ENCODE measurements at regions not wholly inside any gene's neighbourhood (a gene's known extent, or its start where the extent isn't known, plus 50 kb on each side); places are given as distances from the start of the nearest gene placed in this dataset.

DNA sequence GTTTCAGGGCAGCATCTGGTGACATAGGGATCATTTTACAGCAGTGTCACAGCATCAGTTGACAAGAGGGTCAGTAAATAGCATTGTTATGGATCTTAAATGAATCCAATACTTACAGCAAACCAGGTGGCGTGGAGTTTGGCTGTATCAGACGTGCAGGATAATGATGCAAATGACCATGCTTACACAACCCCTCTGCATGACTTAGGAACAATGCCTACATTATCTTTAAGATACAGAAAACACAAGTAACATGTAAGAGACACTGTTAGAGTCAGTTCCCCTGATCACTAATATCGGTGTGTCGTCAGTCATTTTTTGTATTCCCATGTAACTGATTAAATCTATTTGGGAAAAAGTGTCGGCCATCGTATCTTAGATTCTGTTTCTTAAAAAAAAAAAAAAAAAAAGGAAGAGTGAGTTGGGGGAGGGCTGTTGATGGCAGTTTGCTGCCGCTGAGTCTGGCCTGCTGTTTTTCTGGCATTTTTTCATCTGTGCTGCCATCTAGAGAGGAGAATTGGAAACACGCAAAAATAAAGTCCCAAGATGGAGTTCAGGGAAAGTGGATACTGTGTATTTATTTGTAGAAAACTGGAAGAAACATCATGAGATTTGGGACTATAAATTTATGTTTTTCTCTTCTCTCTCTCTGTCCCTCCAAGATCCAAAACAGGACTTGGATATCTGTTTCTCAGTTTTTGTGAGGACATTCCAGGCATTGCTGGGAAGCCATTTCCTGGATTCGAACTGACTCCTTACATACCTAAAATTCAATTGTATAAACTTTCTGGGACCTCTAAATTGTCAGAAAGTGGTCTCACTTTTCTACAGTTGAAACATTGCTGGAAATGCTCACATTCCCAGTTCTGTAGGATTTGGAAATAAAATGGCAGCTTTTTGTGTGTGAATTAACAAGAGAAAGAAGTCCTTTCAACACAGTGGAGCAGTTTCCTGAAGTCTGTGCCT lies 60.3 kb upstream of the AGPS start:
- H2BK15ac ChIP-seq (ENCODE audit: low read length), result no peak overlapping the region
- H3K9me3 ChIP-seq (replicated peaks in 1 of 2; ENCODE audit: control insufficient read depth in 2 of 2, insufficient read depth in 1 of 2, low read depth in 1 of 2, low read length in 2 of 2), result no peaks in the 10 kb centered on the region
- DNase-seq (ENCODE audit: low spot score), result peak; percentile 57
- no peak overlapping the region for H2BK5ac ChIP-seq (ENCODE audit: low read length)
- H3K4me3 ChIP-seq (ENCODE audit: low read length in 2 of 2), result no peak overlapping the region
- H4K8ac ChIP-seq (ENCODE audit: low read depth, low read length), result no peak overlapping the region
- no peak overlapping the region for H3K23ac ChIP-seq (ENCODE audit: low read depth, low read length, poor library complexity)
- H3K27ac ChIP-seq (replicated peaks; ENCODE audit: low read length), result no peak overlapping the region
- H3K4me2 ChIP-seq (ENCODE audit: insufficient read depth, low read length, poor library complexity, severe bottlenecking), result peak overlapping the region; percentile 12
- no peak overlapping the region for H3K18ac ChIP-seq (ENCODE audit: low read length)
- H3K36me3 ChIP-seq (replicated peaks in 1 of 2; ENCODE audit: control insufficient read depth in 2 of 2, insufficient read depth in 2 of 2, low read length in 2 of 2), result no peaks in the 10 kb centered on the region
- H3K79me1 ChIP-seq (ENCODE audit: low read depth, low read length), result no peaks in the 10 kb centered on the region
- no peak overlapping the region for H3K9ac ChIP-seq (ENCODE audit: low read depth, low read length, poor library complexity)
- no peaks in the 10 kb centered on the region for H3K27me3 ChIP-seq (ENCODE audit: control insufficient read depth in 3 of 3, insufficient read depth in 3 of 3, low read depth in 1 of 3, low read length in 3 of 3)
- H3K14ac ChIP-seq (ENCODE audit: low read length), result no peak overlapping the region
- H2AK5ac ChIP-seq (ENCODE audit: low read depth, low read length), result no peak overlapping the region
- no peak overlapping the region for H3K4ac ChIP-seq (ENCODE audit: low read length)
- H2AFZ ChIP-seq (ENCODE audit: low read length), result peak overlapping the region; percentile 82
- no CpG with 5 or more reads among the region's 9 CpGs for WGBS, 2 donors (ENCODE audit: extremely low coverage in 2 of 2, insufficient read length in 2 of 2, insufficient replicate concordance in 1 of 2)
- H2BK120ac ChIP-seq (ENCODE audit: low read depth, low read length), result no peak overlapping the region
- H4K91ac ChIP-seq (ENCODE audit: low read depth, low read length, poor library complexity), result no peak overlapping the region
- no peak overlapping the region for H2BK12ac ChIP-seq (ENCODE audit: low read length)
- peaks cover 3 to 5% of the 10 kb centered on the region in 2 donors for H3K4me1 ChIP-seq (ENCODE audit: control insufficient read depth in 2 of 2, insufficient read depth in 1 of 2, low read depth in 1 of 2, low read length in 2 of 2)

DNA sequence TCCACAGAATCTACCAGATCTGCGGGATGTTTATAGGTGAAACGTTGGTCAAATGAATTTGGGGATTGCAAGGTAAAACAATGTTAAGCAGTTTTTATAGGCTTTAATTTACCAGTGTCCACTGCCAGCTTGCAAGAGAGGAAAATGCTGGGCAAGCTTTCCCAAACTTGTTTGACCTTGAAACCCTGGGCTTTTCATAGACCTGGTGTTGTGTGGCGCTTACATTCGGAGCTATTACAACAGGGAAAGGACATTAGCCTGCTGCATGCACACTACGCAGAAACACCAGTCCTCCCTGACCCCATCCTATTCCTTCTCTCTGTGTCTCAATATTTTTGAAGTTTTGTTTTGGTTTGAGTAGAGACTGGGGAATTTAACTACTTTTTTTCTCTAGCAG lies 59.6 kb upstream of the AGPS start:
- no peaks in the 10 kb centered on the region for H3K27me3 ChIP-seq (ENCODE audit: control insufficient read depth in 3 of 3, insufficient read depth in 3 of 3, low read depth in 1 of 3, low read length in 3 of 3)
- H3K27ac ChIP-seq (replicated peaks; ENCODE audit: low read length), result no peak overlapping the region
- peaks cover 0 to 1% of the 10 kb centered on the region in 2 donors for H3K36me3 ChIP-seq (replicated peaks in 1 of 2; ENCODE audit: control insufficient read depth in 2 of 2, insufficient read depth in 2 of 2, low read length in 2 of 2)
- H3K4me3 ChIP-seq (ENCODE audit: low read length in 2 of 2), result no peak overlapping the region
- H3K23ac ChIP-seq (ENCODE audit: low read depth, low read length, poor library complexity), result no peak overlapping the region
- no peak overlapping the region for H2BK15ac ChIP-seq (ENCODE audit: low read length)
- H3K9me3 ChIP-seq (replicated peaks in 1 of 2; ENCODE audit: control insufficient read depth in 2 of 2, insufficient read depth in 1 of 2, low read depth in 1 of 2, low read length in 2 of 2), result no peaks in the 10 kb centered on the region
- peak overlapping the region; percentile 82 for H2AFZ ChIP-seq (ENCODE audit: low read length)
- no peak overlapping the region for H2BK120ac ChIP-seq (ENCODE audit: low read depth, low read length)
- H3K18ac ChIP-seq (ENCODE audit: low read length), result no peak overlapping the region
- H3K9ac ChIP-seq (ENCODE audit: low read depth, low read length, poor library complexity), result no peak overlapping the region
- no peak overlapping the region for H2AK5ac ChIP-seq (ENCODE audit: low read depth, low read length)
- H2BK12ac ChIP-seq (ENCODE audit: low read length), result no peak overlapping the region
- H3K4ac ChIP-seq (ENCODE audit: low read length), result no peak overlapping the region
- no peak overlapping the region for H4K91ac ChIP-seq (ENCODE audit: low read depth, low read length, poor library complexity)
- peaks cover 3 to 5% of the 10 kb centered on the region in 2 donors for H3K4me1 ChIP-seq (ENCODE audit: control insufficient read depth in 2 of 2, insufficient read depth in 1 of 2, low read depth in 1 of 2, low read length in 2 of 2)
- H3K79me1 ChIP-seq (ENCODE audit: low read depth, low read length), result no peaks in the 10 kb centered on the region
- H4K8ac ChIP-seq (ENCODE audit: low read depth, low read length), result no peak overlapping the region
- no peak overlapping the region for H3K14ac ChIP-seq (ENCODE audit: low read length)
- H3K4me2 ChIP-seq (ENCODE audit: insufficient read depth, low read length, poor library complexity, severe bottlenecking), result no peak overlapping the region
- no peak for DNase-seq (ENCODE audit: low spot score)
- no peak overlapping the region for H2BK5ac ChIP-seq (ENCODE audit: low read length)
- WGBS, 2 donors (ENCODE audit: extremely low coverage in 2 of 2, insufficient read length in 2 of 2, insufficient replicate concordance in 1 of 2), result no CpG with 5 or more reads among the region's 5 CpGs

- no peak overlapping the region for H2AFZ ChIP-seq (ENCODE audit: low read length)
- no peaks in the 10 kb centered on the region for H3K79me1 ChIP-seq (ENCODE audit: low read depth, low read length)
- no CpG with 5 or more reads among the region's 2 CpGs for WGBS, 2 donors (ENCODE audit: extremely low coverage in 2 of 2, insufficient read length in 2 of 2, insufficient replicate concordance in 1 of 2)
- no peak overlapping the region for H2BK12ac ChIP-seq (ENCODE audit: low read length)
- no peak overlapping the region for H3K4ac ChIP-seq (ENCODE audit: low read length)
- H3K27ac ChIP-seq (replicated peaks; ENCODE audit: low read length), result no peak overlapping the region
- H3K4me1 ChIP-seq (ENCODE audit: control insufficient read depth in 2 of 2, insufficient read depth in 1 of 2, low read depth in 1 of 2, low read length in 2 of 2), result peaks cover 3 to 5% of the 10 kb centered on the region in 2 donors
- H2BK15ac ChIP-seq (ENCODE audit: low read length), result no peak overlapping the region
- DNase-seq (ENCODE audit: low spot score), result no peak
- H3K27me3 ChIP-seq (ENCODE audit: control insufficient read depth in 3 of 3, insufficient read depth in 3 of 3, low read depth in 1 of 3, low read length in 3 of 3), result no peaks in the 10 kb centered on the region
- no peak overlapping the region for H3K9ac ChIP-seq (ENCODE audit: low read depth, low read length, poor library complexity)
- no peak overlapping the region for H4K8ac ChIP-seq (ENCODE audit: low read depth, low read length)
- H2BK5ac ChIP-seq (ENCODE audit: low read length), result no peak overlapping the region
- H3K36me3 ChIP-seq (replicated peaks in 1 of 2; ENCODE audit: control insufficient read depth in 2 of 2, insufficient read depth in 2 of 2, low read length in 2 of 2), result peaks cover 0 to 6% of the 10 kb centered on the region in 2 donors
- H3K4me2 ChIP-seq (ENCODE audit: insufficient read depth, low read length, poor library complexity, severe bottlenecking), result no peak overlapping the region
- H3K18ac ChIP-seq (ENCODE audit: low read length), result no peak overlapping the region
- H4K91ac ChIP-seq (ENCODE audit: low read depth, low read length, poor library complexity), result no peak overlapping the region
- H2AK5ac ChIP-seq (ENCODE audit: low read depth, low read length), result no peak overlapping the region
- H2BK120ac ChIP-seq (ENCODE audit: low read depth, low read length), result no peak overlapping the region
- H3K14ac ChIP-seq (ENCODE audit: low read length), result no peak overlapping the region
- no peaks in the 10 kb centered on the region for H3K9me3 ChIP-seq (replicated peaks in 1 of 2; ENCODE audit: control insufficient read depth in 2 of 2, insufficient read depth in 1 of 2, low read depth in 1 of 2, low read length in 2 of 2)
- H3K4me3 ChIP-seq (ENCODE audit: low read length in 2 of 2), result no peak overlapping the region
- H3K23ac ChIP-seq (ENCODE audit: low read depth, low read length, poor library complexity), result no peak overlapping the region
Observed at GRCh38 chr2:177334940-177335543, 57.5 kb upstream of the AGPS start.

GRCh38 chr2:177335917-177336450 lies 56.6 kb upstream of the AGPS start:
- H2AK5ac ChIP-seq (ENCODE audit: low read depth, low read length), result no peak overlapping the region
- H4K91ac ChIP-seq (ENCODE audit: low read depth, low read length, poor library complexity), result no peak overlapping the region
- WGBS, 2 donors (ENCODE audit: extremely low coverage in 2 of 2, insufficient read length in 2 of 2, insufficient replicate concordance in 1 of 2), result no CpG with 5 or more reads among the region's 1 CpG
- no peak overlapping the region for H3K4me3 ChIP-seq (ENCODE audit: low read length in 2 of 2)
- H3K27ac ChIP-seq (replicated peaks; ENCODE audit: low read length), result no peak overlapping the region
- H2BK12ac ChIP-seq (ENCODE audit: low read length), result no peak overlapping the region
- H3K4me1 ChIP-seq (ENCODE audit: control insufficient read depth in 2 of 2, insufficient read depth in 1 of 2, low read depth in 1 of 2, low read length in 2 of 2), result peaks cover 3 to 5% of the 10 kb centered on the region in 2 donors
- no peaks in the 10 kb centered on the region for H3K27me3 ChIP-seq (ENCODE audit: control insufficient read depth in 3 of 3, insufficient read depth in 3 of 3, low read depth in 1 of 3, low read length in 3 of 3)
- no peak overlapping the region for H3K18ac ChIP-seq (ENCODE audit: low read length)
- H3K14ac ChIP-seq (ENCODE audit: low read length), result no peak overlapping the region
- no peaks in the 10 kb centered on the region for H3K79me1 ChIP-seq (ENCODE audit: low read depth, low read length)
- H2BK5ac ChIP-seq (ENCODE audit: low read length), result no peak overlapping the region
- DNase-seq (ENCODE audit: low spot score), result no peak
- H3K9ac ChIP-seq (ENCODE audit: low read depth, low read length, poor library complexity), result no peak overlapping the region
- no peak overlapping the region for H2BK15ac ChIP-seq (ENCODE audit: low read length)
- H3K4me2 ChIP-seq (ENCODE audit: insufficient read depth, low read length, poor library complexity, severe bottlenecking), result no peak overlapping the region
- H2BK120ac ChIP-seq (ENCODE audit: low read depth, low read length), result no peak overlapping the region
- no peaks in the 10 kb centered on the region for H3K9me3 ChIP-seq (replicated peaks in 1 of 2; ENCODE audit: control insufficient read depth in 2 of 2, insufficient read depth in 1 of 2, low read depth in 1 of 2, low read length in 2 of 2)
- H4K8ac ChIP-seq (ENCODE audit: low read depth, low read length), result no peak overlapping the region
- no peak overlapping the region for H2AFZ ChIP-seq (ENCODE audit: low read length)
- peaks cover 0 to 6% of the 10 kb centered on the region in 2 donors for H3K36me3 ChIP-seq (replicated peaks in 1 of 2; ENCODE audit: control insufficient read depth in 2 of 2, insufficient read depth in 2 of 2, low read length in 2 of 2)
- H3K23ac ChIP-seq (ENCODE audit: low read depth, low read length, poor library complexity), result no peak overlapping the region
- H3K4ac ChIP-seq (ENCODE audit: low read length), result no peak overlapping the region
